ENCODE measurements at regions not wholly inside any gene's neighbourhood (a gene's known extent, or its start where the extent isn't known, plus 50 kb on each side); places are given as distances from the start of the nearest gene placed in this dataset.

DNA sequence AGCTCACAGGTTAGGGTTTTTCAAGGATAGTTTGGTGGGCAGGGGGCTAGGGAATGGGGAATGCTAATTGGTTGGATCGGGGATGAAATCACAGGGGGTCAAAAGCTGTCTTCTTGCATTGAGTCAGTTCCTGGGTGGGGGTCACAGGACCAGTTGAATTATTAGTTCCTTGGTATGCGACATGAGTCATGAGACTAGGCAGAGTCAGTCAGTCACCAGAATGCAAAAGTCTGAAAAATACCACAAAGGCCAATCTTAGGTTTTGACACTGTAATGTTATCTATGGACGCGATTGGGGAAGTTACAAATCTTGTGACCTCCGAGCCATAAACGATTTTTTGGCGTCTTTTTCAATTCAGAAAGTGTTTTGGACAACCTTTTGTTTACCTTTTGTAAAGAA is 101.2 kb downstream of the ZNF519 start:
- DNase-seq (ENCODE audit: low spot score in 2 of 2): no peak
- TF ChIP-seq, protein P1, sequence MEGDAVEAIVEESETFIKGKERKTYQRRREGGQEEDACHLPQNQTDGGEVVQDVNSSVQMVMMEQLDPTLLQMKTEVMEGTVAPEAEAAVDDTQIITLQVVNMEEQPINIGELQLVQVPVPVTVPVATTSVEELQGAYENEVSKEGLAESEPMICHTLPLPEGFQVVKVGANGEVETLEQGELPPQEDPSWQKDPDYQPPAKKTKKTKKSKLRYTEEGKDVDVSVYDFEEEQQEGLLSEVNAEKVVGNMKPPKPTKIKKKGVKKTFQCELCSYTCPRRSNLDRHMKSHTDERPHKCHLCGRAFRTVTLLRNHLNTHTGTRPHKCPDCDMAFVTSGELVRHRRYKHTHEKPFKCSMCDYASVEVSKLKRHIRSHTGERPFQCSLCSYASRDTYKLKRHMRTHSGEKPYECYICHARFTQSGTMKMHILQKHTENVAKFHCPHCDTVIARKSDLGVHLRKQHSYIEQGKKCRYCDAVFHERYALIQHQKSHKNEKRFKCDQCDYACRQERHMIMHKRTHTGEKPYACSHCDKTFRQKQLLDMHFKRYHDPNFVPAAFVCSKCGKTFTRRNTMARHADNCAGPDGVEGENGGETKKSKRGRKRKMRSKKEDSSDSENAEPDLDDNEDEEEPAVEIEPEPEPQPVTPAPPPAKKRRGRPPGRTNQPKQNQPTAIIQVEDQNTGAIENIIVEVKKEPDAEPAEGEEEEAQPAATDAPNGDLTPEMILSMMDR (IDR thresholded peaks at IDR 0.05): no peak
- intact Hi-C loops (cut with DNase I; ENCODE audit: low total_unique reads): no loop called here
- WGBS, 2 donors: 87 to 88% methylated on average over 7 of the region's 7 CpGs
- no peak overlapping the region for H3K4me3 ChIP-seq (ENCODE audit: low read depth, poor library complexity, severe bottlenecking)

DNA sequence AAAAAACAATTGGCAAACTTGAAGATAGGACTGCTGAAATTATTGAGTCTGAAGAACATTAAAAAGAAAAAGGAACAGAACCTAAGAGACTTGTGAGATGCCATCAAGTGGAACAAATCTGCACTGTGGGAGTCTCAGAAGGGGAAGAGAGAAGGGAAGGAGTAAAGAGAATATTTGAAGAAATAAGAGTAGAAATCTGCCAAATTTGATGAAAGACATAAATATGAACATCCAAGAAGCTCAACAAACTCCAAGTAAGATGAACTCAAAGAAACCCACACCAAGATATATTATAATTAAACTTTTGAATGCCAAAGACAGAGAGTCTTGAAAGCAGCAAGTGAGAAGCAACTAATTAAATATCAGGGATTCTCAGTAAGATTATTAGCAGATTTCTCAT is 102.7 kb downstream of the ZNF519 start:
- DNase-seq (ENCODE audit: low spot score in 2 of 2): no peak
- no peak overlapping the region for H3K4me3 ChIP-seq (ENCODE audit: low read depth, poor library complexity, severe bottlenecking)
- TF ChIP-seq POLR2A (IDR thresholded peaks at IDR 0.05): no peak
- TF ChIP-seq, protein P1 (IDR thresholded peaks at IDR 0.05): no peak
- intact Hi-C loops (cut with DNase I; ENCODE audit: low total_unique reads): no loop called here

DNA sequence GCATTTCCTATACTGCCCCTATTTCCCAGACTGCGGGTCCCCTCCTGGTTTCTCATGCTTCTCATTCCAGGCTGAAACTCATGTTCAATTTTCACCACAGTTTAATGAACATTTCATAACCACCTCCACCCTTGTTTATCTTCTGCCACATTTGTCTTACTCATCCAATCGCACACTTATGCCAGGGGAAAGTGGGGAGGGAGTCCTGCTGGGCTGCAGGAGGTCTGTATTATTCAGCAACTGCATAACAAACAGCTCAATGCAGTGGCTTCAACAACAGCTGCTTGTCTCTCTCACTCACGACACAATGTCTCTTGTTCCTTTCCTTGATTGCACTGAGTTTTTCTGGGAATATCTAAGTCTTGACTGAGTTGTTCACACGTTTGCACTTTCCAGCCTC is 106.0 kb downstream of the ZNF519 start:
- H3K4me3 ChIP-seq (ENCODE audit: low read depth, poor library complexity, severe bottlenecking): no peak overlapping the region
- WGBS, 2 donors: 37 to 41% methylated on average over 4 of the region's 4 CpGs
- DNase-seq (ENCODE audit: low spot score in 2 of 2): peak in 1 of 2 donors; percentile 17
- TF ChIP-seq POLR2A (IDR thresholded peaks at IDR 0.05): no peak
- TF ChIP-seq, protein P1 (IDR thresholded peaks at IDR 0.05): no peak
- intact Hi-C loops (cut with DNase I; ENCODE audit: low total_unique reads): no loop called here

DNA sequence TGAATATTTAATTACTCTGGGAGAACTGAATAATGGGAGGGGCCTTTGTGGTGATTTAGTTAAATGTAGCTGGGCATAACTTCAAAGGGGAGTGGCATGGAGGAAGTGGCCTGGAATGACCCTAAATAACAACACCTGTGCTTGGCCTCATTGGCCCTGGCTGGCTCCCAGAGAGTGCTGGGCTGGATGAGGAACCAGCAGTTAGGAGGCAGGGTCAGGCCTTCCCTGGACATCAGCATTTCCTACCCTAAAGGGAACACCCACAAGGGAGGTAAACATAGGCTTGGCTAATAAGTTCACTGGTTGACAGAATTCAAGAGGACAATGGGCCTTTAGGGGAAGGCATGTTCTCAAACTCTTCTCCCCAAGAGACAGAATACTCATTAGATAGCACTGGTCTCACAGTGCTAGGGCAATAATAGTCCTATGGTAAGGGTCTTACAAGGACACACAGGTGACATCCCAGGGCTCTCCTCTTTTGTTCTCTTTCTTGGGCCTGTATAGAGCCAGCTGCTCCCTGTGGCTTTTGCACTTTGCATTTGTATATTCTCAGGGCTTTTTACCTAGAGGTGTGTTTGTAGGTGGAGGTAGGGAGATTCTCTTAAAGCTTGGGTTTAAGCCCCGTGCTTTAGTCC is 106.8 kb downstream of the ZNF519 start:
- no peak for TF ChIP-seq POLR2A (IDR thresholded peaks at IDR 0.05)
- intact Hi-C loops (cut with DNase I; ENCODE audit: low total_unique reads): no loop called here
- no peak for DNase-seq (ENCODE audit: low spot score in 2 of 2)
- no peak overlapping the region for H3K4me3 ChIP-seq (ENCODE audit: low read depth, poor library complexity, severe bottlenecking)
- WGBS, 2 donors: 30 to 47% methylated on average over 1 of the region's 1 CpG

DNA sequence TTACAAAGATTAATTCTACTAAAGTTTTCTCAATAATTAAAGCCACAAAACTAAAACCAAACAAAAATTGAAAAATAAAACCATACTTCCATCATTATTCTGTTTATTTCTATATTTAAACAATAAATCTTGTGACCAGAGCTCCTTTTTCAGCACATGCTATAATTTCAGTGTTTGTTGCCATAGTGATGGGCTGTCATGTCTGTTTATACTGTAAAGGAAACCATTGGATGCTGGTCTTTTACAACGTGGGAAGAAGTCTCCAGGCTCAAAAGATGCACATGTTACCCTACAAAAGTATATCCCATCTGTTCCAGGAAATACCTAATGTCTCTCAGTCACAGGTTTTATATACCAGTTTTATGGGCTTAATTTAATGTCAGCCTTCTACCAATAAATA is 100.1 kb upstream of the MC2R start:
- 18 to 32% methylated on average over 1 of the region's 1 CpG for WGBS, 2 donors
- no peak overlapping the region for H3K4me3 ChIP-seq (ENCODE audit: low read depth, poor library complexity, severe bottlenecking)
- TF ChIP-seq, protein P1 (IDR thresholded peaks at IDR 0.05): no peak
- no peak for TF ChIP-seq POLR2A (IDR thresholded peaks at IDR 0.05)
- intact Hi-C loops (cut with DNase I; ENCODE audit: low total_unique reads): no loop called here
- no peak for DNase-seq (ENCODE audit: low spot score in 2 of 2)

DNA sequence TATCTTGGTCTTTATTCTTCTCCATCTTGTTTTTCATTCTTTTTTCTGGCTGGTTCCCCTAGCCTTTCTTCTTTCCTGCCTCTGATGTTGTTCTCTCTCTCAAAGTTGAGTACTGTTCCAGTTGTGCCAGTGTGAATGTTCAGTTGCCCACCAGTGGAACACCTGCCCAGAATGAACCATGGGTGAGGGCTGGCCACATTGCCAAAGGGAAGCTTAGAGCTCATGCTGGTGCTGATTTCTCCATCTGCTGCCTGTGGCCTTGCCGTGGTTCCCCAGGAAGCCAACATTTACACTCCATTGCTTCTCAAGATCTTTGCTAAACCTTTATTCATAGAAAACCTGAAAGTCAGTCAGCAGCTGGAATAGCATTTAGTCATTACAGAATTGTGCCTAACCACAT is 99.1 kb upstream of the MC2R start:
- intact Hi-C loops (cut with DNase I; ENCODE audit: low total_unique reads): no loop called here
- DNase-seq (ENCODE audit: low spot score in 2 of 2): no peak
- 55 to 92% methylated on average over 1 of the region's 1 CpG for WGBS, 2 donors
- no peak overlapping the region for H3K4me3 ChIP-seq (ENCODE audit: low read depth, poor library complexity, severe bottlenecking)
- TF ChIP-seq POLR2A (IDR thresholded peaks at IDR 0.05): no peak
- TF ChIP-seq, protein P1 (IDR thresholded peaks at IDR 0.05): no peak

Data from lower leg skin (tissue), 4 donors.